Frontal cortex (tissue), 3 donors: ENCODE measurements at regions not wholly inside any gene's neighbourhood (a gene's known extent, or its start where the extent isn't known, plus 50 kb on each side); places are given as distances from the start of the nearest gene placed in this dataset.
A peak's percentile ranks its signal among the peaks of the same experiment; 100 is the strongest.

ENCODE experiments used
- DNase-seq, 2 donors: peaks; one replicate each; pipeline ENCODE4 v3.0.0; 2012; ENCODE audit warnings: low spot score in 2 of 2
- FAIRE-seq: peaks from 2 replicates; lab custom pipeline; 2012; peaks lifted over from hg19 to GRCh38; lab: Jason Lieb, UNC
- donor health status: control.
- donor health status: control.
- donor health status: control.

GRCh38 chr9:18358325-18358724 lies 115.6 kb upstream of the ADAMTSL1 start:
- FAIRE-seq = no peak

DNA sequence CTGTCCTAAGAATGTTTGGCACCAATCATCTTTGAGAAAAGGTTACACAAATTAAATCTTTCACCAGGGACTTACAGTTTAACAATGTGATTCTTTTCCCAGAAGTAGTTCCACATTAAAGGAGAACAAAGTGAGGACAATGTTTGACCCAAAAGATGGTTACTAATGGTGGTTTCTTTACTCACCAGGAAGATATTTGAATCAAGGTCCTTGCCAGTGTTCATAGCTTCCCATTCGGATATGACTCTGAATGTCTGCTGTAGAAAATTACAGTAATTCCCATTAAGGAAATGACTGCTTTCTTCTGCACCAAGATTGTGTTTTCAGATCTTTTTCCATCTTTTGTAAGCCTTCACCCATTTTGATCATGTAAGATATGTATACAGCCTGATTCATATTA lies 114.6 kb upstream of the ADAMTSL1 start:
- DNase-seq = no peak
- no peak for FAIRE-seq

More at GRCh38 chr9:18358325-18358724, 115.6 kb upstream of the ADAMTSL1 start:
- no peak for DNase-seq

GRCh38 chr9:18360005-18360404 lies 113.9 kb upstream of the ADAMTSL1 start:
- no peak for DNase-seq
- no peak for FAIRE-seq

- DNase-seq = no peak
Measured at GRCh38 chr9:18361646-18362045, 112.3 kb upstream of the ADAMTSL1 start.

DNA sequence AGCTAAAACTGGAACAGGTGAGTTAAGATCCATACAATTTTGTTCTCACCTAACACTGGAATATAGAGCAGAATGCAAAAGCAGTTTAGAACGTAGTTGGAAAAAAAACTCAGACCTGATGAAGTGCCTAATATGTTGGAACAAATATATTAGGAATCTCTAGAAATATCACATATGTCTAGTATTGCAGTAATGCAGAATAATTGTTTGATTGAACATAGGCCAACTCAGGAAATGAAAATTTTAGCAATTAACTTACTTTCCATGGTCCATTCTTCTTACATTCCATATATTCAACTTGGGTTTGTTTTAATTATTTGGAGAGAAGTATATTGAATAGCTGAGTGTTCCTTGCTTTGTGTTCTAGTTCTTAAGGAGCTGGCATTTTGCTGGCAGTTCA lies 111.8 kb upstream of the ADAMTSL1 start:
- DNase-seq (no peak), FAIRE-seq (no peak)

More at GRCh38 chr9:18361646-18362045, 112.3 kb upstream of the ADAMTSL1 start:
- no peak for FAIRE-seq

DNA sequence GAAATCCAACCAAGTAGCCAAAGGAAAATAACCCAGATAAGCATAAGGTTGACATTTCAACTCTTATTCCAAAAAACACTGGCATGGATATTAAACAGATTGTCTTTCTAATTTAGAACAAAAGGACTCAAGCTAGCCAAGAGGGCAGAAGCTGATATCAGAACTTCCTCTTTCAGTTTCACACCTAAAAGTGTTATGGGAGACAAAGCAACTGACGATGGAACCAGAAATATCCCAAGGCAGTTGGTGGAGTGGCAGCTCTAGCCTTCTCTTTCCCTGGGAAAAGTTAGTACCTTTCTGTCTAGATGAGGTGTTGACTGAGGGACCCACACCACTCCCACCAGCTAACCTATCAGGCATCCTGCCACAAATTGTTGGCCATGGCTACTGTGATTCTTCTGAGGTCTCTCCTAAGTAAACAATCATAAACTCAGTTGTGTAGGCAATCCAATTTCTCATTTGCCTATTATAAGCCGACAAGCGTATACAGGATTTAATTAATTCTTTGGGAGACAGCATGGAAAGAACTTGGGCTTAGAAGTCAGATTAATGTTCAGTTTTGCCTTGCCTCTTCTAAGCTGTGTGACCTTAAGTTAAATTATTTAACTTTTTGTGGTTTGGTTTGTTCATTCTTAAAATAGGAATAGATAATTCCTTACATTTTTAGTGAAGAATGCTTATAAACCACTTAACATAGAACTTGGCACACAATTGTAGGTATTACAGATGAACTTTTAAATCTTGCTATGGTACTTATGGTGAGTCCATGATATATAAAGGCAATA lies 110.9 kb upstream of the ADAMTSL1 start:
- no peak for DNase-seq
- FAIRE-seq = no peak

DNA sequence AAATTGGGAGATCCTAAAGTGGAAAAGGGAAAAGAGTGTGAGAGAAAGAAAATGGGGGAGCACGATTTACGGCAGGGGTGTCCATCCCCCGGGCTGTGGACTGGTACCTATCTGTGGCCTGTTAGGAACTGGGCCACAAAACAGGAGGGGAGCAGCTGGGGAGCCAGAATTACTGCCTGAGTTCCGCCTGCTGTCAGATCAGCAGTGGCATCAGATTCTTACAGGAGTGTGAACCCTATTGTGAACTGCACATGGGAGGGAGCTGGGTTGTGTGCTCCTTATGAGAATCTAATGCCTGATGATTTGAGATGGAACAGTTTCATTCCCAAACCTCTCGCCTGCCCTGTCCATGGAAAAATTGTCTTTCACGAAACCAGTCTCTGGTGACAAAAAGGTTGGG lies 108.3 kb upstream of the ADAMTSL1 start:
- DNase-seq (no peak), FAIRE-seq (no peak)

GRCh38 chr9:18366184-18366583 lies 107.8 kb upstream of the ADAMTSL1 start:
- DNase-seq = no peak
- FAIRE-seq = no peak

DNA sequence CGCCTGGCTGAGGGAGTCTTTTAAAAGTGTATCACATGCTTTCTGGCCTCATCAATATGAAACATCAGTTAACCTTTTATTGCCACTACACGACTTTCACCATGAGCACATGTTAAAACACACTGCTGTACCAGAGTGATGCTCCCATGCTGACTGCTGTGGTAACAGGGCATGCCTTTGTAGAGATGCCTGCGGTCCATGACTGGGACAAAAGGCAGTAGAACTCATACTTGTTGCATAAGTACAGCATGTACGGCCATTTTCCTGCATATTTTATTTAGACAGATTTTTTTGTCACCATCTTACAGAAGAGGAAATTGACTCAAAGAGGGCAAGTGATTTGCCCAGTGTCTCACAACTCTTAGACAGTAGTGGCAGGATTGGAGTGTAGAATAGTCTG lies 105.7 kb upstream of the ADAMTSL1 start:
- DNase-seq = no peak
- no peak for FAIRE-seq

DNA sequence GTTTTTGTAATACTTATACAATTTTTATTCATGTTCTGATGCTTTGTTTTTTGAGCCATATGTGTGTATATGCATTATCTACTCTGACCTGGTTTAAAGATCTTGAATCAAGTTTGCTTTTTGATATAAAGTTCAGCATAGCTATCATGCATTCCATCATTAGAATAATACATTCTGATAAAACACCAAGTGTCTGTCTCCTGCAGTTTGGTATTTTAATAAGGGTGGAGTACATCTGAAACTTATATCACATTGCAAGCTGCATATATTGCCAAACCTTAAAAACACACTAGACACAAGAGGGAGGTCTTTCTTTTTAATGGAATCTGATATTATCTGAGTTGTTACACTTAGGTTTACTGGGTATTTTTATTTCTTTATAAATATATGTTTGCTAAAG lies 102.8 kb upstream of the ADAMTSL1 start:
- no peak for FAIRE-seq
- DNase-seq = no peak

GRCh38 chr9:18371621-18372020 lies 102.3 kb upstream of the ADAMTSL1 start:
- FAIRE-seq (no peak), DNase-seq (no peak)

DNA sequence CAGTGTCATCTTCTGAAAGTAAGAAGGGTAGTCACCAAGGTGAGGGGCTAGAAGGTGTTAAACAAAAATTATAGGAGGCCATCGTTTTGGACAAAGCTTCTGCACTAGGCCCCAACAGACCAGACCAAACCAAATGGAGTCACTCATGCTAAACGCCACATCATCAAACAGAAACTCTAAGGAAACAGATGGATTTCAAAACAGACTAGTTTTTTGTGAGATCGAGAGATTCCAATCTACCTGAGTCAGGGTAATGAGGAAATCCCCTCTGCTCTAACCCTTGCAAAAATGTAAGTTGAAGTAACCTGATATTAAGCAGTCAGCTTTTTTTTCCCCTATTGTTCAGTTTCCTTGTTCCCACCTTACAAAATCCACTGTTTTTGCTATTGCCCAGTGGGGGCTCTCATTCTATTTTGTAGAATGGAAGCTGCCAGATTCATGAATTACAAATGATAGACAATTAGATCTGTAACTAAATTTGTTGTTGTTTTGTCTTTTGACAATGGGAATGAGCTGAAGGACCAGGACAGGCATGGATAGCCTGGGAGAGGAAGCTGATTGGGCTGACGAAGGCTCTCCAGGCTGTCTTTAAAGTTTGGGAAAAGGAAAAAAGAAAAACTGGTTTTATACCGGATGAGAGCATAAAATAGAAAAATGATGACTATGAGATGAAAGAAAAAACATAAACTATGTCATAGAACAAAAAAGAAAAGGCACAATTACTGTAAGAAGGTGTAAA lies 94.7 kb upstream of the ADAMTSL1 start:
- DNase-seq (no peak), FAIRE-seq (no peak)

DNA sequence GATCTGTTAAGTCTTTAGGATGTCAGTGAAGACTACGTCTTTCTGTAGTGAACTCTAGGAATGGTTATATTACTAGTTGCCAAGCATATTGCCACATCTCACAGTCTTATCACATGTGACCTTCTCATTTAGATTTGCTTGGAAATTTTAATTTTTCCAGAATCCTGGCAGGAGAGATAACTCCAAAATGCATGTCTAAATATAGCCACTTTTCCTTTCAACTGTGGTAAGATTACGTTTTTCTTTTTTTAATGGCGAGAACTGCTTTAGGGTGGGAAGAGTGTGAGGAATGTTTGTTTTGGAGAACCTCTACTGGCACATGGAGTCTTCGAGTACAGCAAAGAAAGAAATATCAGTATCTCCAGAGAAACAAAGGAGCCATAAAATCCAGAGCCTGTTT lies 91.7 kb upstream of the ADAMTSL1 start:
- FAIRE-seq (no peak), DNase-seq (no peak)

GRCh38 chr9:18384066-18384465 lies 89.9 kb upstream of the ADAMTSL1 start:
- FAIRE-seq = no peak

GRCh38 chr9:18385696-18386490 lies 88.1 kb upstream of the ADAMTSL1 start:
- DNase-seq (no peak), FAIRE-seq (no peak)

More at GRCh38 chr9:18384066-18384465, 89.9 kb upstream of the ADAMTSL1 start:
- DNase-seq = no peak

DNA sequence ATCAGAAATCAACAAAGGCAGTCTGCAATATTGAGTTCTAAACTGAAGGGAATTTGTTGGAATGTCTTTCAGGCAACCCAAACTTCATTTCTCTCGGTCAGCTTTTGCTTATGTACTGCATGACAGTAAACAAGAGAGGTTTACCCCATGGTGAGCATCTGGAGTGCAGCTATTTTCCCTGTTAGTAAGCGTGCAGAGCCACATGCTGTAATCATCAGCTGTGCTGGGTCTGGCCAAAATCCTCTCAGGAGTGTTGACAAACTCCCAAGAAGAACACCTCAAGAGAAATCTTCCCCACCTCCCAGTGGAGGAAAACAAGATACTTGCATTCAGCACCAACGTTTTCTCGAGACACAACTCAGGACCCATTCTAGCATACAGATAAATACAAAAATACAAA lies 83.6 kb upstream of the ADAMTSL1 start:
- DNase-seq = no peak
- FAIRE-seq = no peak

DNA sequence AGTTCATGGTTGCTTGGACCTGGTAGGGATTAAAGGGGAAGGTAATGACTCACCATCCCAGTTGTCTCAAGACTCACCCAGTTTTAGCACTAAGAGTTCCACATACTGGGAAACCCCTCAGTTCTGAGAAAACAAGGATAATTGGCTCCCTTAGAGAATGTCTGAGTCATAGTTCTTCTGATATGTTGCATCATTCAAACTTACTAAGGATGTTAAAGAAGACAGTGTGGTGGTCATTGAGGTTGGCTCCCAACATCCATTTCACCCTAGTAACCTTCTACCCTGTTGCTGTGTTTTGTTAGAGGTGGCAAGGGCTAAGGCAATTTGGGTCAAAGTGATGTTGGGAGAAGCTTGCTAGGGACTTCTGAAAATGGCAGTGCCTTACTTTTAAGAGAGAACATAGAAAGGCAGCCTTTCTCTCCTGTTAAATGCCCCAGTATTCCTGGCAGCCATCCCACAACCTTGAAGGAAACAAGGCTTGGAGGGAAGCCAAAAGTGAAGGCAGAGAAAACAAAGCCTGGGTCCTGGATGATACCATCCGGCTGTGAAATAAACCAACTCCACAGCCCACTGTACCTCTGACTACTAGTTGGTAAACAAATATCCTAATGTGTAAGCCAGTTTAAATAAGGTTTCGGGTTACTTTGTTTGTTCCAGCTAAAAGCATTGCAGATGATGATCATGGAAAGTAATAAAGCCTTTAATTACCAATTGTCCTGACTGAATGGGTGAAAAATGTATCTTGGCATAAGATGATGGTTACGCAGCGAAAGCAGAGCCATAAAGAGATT lies 80.4 kb upstream of the ADAMTSL1 start:
- DNase-seq = peak in 1 of 2 donors; percentile 2

DNA sequence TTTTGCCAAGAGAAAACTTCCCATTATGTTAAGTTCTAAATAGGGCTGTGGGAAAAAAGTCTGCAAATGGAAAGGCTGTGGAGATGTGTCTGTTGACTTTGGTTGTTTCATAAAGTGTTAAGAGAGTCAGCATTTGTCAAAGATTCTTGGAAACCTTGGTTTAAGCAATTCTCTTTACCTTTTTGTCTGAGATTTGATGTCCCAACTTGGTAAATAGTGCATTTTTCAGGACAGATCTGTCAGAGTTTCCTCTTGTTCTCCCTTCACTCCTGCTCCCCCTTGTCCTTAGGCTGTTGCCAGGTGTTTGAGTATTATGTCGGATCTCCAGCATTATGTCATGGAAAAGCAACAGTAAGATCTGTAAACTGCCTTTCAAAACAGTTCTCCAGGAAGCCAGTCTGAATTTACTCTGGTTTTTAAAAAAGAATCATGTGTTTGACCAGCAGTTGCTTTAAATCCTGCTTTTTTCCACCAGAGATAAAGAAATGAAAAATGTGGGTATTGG lies 79.1 kb upstream of the ADAMTSL1 start:
- DNase-seq = no peak
- FAIRE-seq = no peak

More for the DNA sequence above, 80.4 kb upstream of the ADAMTSL1 start:
- FAIRE-seq = no peak

DNA sequence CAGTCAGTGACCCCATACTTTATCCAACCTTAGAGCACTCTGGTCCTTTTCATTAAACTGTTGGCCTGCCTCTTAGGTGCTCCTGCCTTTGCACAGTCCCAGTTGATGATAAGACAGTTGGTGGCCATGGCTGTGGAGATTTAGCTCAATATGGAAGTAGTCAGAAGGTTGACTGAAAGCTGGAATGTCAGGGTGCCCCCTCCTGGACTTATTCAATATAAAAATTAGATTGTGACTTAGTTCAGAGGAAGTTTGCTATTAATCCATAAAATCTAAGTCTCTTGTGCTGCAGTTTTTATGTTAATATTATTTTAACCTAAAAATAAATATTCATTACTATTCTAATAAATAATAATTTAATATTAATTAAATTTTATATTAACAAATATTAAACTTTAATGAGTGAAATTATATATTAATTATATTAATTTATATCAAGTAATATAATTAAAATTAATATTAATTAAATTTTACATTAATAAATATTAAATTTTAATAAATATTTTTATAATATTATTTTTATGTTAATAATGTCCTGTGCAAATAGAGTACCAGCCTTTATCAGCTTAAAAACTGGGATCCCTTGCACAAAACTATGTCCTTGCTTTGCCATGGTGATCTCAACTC lies 77.7 kb upstream of the ADAMTSL1 start:
- DNase-seq (peak in 1 of 2 donors; percentile 1), FAIRE-seq (peak; percentile 97)
